Nephron progenitor cell (in vitro differentiated cells): ENCODE measurements at regions not wholly inside any gene's neighbourhood (a gene's known extent, or its start where the extent isn't known, plus 50 kb on each side); places are given as distances from the start of the nearest gene placed in this dataset.
"Not testable (repeated sequence)": the region's sequence is repeated elsewhere in the genome, so short reads cannot be mapped to it uniquely, and the experiment has no call there.

Experiments used
- DNase-seq: peaks from one replicate; pipeline ENCODE4 v3.0.0; 2021
- H3K27ac Mint-ChIP-seq: 2 replicates; pipeline ENCODE4 v1.8.0; 2021; ENCODE audit warnings: mild to moderate bottlenecking, moderate library complexity, mixed read lengths
- H3K27me3 Mint-ChIP-seq: 2 replicates; pipeline ENCODE4 v1.8.0; 2021; ENCODE audit warnings: mild to moderate bottlenecking, low read depth, mixed read lengths; ENCODE audit not compliant: poor library complexity
- H3K36me3 Mint-ChIP-seq: 2 replicates; pipeline ENCODE4 v1.8.0; 2021; ENCODE audit warnings: low read depth, mixed read lengths
- H3K4me1 Mint-ChIP-seq: 2 replicates; pipeline ENCODE4 v1.8.0; 2021; ENCODE audit warnings: mixed read lengths
- H3K4me3 Mint-ChIP-seq: 2 replicates; pipeline ENCODE4 v1.8.0; 2021; ENCODE audit warnings: mild to moderate bottlenecking, moderate library complexity, mixed read lengths
- H3K9me3 Mint-ChIP-seq: 2 replicates; pipeline ENCODE4 v1.8.0; 2021; ENCODE audit warnings: mild to moderate bottlenecking, moderate library complexity, mixed read lengths
- TF ChIP-seq, protein P1 (sequence below): fragments of 200-600 bp; sonication (generic); IDR thresholded peaks from 2 replicates; pipeline ENCODE4 v1.5.0; 2021; ENCODE audit warnings: antibody characterized with exemption

DNA sequence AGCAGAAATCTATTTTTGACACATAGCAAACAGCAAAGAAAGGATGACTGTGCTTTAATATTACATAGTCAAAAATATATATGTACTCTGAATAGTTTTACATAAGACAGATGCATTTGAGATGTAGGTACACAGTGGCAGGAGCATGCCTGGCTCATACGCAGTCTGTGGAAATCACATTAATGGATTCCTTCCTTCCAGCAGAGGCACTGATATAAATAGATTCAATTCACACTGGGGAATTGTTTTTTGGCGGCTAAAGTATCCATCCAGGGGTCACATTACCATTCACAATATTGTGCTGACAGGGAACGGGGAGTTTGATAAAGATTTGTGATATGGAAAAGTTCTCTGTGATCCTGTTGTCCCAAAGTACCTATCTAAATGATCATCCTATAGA is 72.5 kb upstream of the AGR3 start:
- DNase-seq = no peak
- peaks cover 1% of the 10 kb centered on the region for H3K36me3 Mint-ChIP-seq
- no peaks in the 10 kb centered on the region for H3K27me3 Mint-ChIP-seq
- no peaks in the 10 kb centered on the region for H3K4me1 Mint-ChIP-seq
- TF ChIP-seq, protein P1, sequence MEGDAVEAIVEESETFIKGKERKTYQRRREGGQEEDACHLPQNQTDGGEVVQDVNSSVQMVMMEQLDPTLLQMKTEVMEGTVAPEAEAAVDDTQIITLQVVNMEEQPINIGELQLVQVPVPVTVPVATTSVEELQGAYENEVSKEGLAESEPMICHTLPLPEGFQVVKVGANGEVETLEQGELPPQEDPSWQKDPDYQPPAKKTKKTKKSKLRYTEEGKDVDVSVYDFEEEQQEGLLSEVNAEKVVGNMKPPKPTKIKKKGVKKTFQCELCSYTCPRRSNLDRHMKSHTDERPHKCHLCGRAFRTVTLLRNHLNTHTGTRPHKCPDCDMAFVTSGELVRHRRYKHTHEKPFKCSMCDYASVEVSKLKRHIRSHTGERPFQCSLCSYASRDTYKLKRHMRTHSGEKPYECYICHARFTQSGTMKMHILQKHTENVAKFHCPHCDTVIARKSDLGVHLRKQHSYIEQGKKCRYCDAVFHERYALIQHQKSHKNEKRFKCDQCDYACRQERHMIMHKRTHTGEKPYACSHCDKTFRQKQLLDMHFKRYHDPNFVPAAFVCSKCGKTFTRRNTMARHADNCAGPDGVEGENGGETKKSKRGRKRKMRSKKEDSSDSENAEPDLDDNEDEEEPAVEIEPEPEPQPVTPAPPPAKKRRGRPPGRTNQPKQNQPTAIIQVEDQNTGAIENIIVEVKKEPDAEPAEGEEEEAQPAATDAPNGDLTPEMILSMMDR = no peak
- H3K9me3 Mint-ChIP-seq = peaks cover 9% of the 10 kb centered on the region
- H3K27ac Mint-ChIP-seq = no peak overlapping the region
- no peak overlapping the region for H3K4me3 Mint-ChIP-seq

DNA sequence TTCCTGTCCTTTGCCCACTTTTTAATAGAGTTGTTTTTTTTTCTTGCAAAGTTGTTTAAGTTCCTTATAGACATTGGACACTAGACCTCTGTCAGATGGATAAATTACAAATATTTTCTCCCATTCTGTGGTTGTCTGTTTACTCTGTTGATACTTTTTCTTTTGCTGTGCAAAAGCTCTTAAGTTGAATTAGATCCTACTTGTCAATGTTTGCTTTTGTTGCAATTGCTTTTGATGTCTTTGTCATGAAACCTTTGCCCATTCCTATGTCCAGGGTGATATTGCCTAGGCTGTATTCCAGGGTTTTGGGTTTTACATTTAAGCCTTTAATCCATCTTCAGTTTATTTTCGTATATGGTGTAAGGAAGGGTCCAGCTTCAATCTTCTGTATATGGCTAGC is 76.9 kb upstream of the AGR3 start:
- Mint-ChIP-seq H3K4me3 (no peak overlapping the region), H3K36me3 (no peaks in the 10 kb centered on the region), H3K27me3 (no peaks in the 10 kb centered on the region)

DNA sequence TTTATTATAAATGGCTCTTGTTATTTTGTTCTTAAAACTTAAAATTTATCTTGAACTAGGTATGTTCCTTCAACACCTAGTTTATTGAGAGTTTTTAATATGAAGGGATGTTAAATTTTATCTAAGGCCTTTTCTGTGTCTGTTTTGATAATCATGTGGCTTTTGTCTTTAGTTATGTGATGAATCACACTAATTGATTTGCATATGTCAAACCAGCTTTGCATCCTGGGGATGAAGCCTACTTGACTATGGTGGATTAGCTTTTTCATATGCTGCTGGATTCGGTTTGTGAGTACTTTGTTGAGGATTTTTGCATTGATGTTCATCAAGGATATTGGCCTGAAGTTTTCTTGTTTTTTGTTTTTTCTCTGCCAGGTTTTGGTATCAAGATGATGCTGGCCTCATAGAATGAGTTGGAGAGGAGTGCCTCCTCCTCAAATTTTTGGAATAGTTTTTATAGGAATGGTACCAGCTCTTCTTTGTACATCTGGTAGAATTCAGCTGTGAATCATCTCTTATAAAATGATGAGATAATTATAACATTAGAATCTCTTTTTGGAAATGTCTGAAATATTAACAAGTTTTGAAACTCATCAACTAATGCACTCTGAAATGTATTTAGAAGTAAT is 78.7 kb upstream of the AGR3 start:
- Mint-ChIP-seq H3K4me3 (no peak overlapping the region), H3K27me3 (peaks cover 3% of the 10 kb centered on the region), H3K36me3 (no peaks in the 10 kb centered on the region), H3K4me1 (peaks cover 13% of the 10 kb centered on the region), H3K9me3 (peaks cover 19% of the 10 kb centered on the region), H3K27ac (no peak overlapping the region)
- DNase-seq = no peak
- TF ChIP-seq, protein P1 = no peak

More for the DNA sequence above, 76.9 kb upstream of the AGR3 start:
- TF ChIP-seq, protein P1 = no peak
- DNase-seq = no peak
- Mint-ChIP-seq H3K27ac (no peak overlapping the region), H3K4me1 (peaks cover 13% of the 10 kb centered on the region), H3K9me3 (peaks cover 11% of the 10 kb centered on the region)

DNA sequence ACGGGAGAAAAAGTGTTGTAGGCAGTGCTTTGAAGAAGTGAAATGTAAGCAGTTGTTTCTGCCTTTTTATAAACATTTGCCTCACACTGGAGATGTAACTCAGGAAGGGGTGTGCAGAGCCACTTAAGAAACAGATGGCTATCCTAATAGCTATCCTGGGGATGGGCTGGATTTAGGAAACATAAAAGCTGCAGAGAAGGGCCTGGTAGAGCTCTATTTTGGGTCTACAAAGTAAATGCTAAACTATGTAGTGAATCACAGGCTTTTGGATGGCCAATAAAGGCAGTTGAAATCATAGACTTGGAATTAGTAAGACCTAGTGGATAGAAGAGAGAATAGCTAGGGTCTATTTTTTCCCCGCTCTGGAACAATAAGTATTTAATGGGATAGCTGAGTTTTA is 79.9 kb upstream of the AGR3 start:
- Mint-ChIP-seq H3K36me3 (no peaks in the 10 kb centered on the region), H3K27me3 (peaks cover 3% of the 10 kb centered on the region), H3K4me3 (no peak overlapping the region), H3K9me3 (peaks cover 29% of the 10 kb centered on the region), H3K27ac (no peak overlapping the region), H3K4me1 (peaks cover 13% of the 10 kb centered on the region)
- TF ChIP-seq, protein P1 = no peak
- no peak for DNase-seq

DNA sequence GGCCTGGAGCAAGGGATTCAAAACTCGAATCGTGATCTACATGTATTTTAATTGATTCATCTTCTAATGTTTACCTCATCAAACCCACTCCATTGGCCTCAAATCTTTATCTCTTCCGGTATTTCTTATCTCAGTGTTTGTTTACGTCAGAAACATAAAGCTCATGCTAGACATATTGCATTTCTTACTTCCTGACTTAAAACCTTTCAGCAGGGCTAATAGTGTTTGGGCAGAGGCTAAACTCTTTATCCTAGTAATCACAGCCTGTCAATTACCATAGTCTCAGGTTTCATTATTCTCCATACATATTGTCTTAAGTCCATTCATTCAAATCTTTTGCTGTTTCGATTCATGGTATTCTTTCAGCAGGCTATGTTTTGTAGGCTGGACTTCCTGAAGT is 81.3 kb upstream of the AGR3 start:
- TF ChIP-seq, protein P1 = no peak
- H3K27ac Mint-ChIP-seq = no peak overlapping the region
- DNase-seq = no peak

DNA sequence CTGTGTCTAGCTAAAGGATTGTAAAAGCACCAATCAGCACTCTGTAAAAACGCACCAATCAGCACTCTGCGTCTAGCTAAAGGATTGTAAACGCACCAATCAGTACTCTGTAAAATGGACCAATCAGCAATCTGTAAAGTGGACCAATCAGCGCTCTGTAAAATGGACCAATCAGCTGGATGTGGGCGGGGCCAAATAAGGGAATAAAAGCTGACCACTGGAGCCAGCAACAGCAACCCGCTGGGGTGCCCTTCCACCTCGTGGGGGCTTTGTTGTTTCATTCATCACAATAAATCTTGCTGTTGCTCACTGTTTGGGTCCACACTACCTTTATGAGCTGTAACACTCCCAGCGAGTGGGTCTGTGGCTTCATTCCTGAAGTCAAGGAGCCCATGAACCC is 83.9 kb upstream of the AGR3 start:
- H3K27me3 Mint-ChIP-seq, H3K4me3 Mint-ChIP-seq, H3K36me3 Mint-ChIP-seq, DNase-seq: not testable (repeated sequence)
- H3K9me3 Mint-ChIP-seq = peaks cover 19% of the 10 kb centered on the region
- peaks cover 18% of the 10 kb centered on the region for H3K4me1 Mint-ChIP-seq
- peak overlapping the region; percentile 27 for H3K27ac Mint-ChIP-seq

More for the DNA sequence above, 81.3 kb upstream of the AGR3 start:
- Mint-ChIP-seq H3K36me3 (no peaks in the 10 kb centered on the region), H3K4me1 (peaks cover 18% of the 10 kb centered on the region), H3K27me3 (peaks cover 3% of the 10 kb centered on the region), H3K4me3 (no peak overlapping the region), H3K9me3 (peaks cover 29% of the 10 kb centered on the region)
